Lower leg skin (tissue), 4 donors: ENCODE measurements at regions not wholly inside any gene's neighbourhood (a gene's known extent, or its start where the extent isn't known, plus 50 kb on each side); places are given as distances from the start of the nearest gene placed in this dataset.

Source experiments
- DNase-seq, 2 donors: peaks; one replicate each; pipeline ENCODE4 v3.0.0-alpha.2; 2019; ENCODE audit warnings: low spot score in 2 of 2
- H3K4me3 ChIP-seq: fragments of 200-600 bp; sonication (generic); 2 replicates; pipeline ENCODE4 v1.5.1; 2017; ENCODE audit warnings: mild to moderate bottlenecking, low read depth; ENCODE audit not compliant: poor library complexity, severe bottlenecking
- POLR2A ChIP-seq, 2 donors: fragments of 450-650 bp; IDR thresholded peaks; one replicate each; pipeline ENCODE4 v1.6.1; 2016 to 2017; ENCODE audit warnings: antibody characterized with exemption in 2 of 2, mild to moderate bottlenecking in 1 of 2, moderate library complexity in 1 of 2
- WGBS, 2 donors: methylation state at CpG; one replicate each; pipeline ENCODE4 v1.1.5; 2018; 5-methylcytosine and 5-hydroxymethylcytosine counted together
- intact Hi-C: fragments of 100-400 bp; cut with DNase I; formaldehyde crosslinking; loops from one replicate; pipeline ENCODE4 v1.15.0; 2023; ENCODE audit warnings: low total_unique reads
- TF ChIP-seq, protein P1 (sequence below), 3 donors: fragments of 450-650 bp; IDR thresholded peaks; one replicate each; pipeline ENCODE4 v1.5.1; 2016; ENCODE audit warnings: antibody characterized with exemption in 3 of 3, mild to moderate bottlenecking in 3 of 3, moderate library complexity in 2 of 3

DNA sequence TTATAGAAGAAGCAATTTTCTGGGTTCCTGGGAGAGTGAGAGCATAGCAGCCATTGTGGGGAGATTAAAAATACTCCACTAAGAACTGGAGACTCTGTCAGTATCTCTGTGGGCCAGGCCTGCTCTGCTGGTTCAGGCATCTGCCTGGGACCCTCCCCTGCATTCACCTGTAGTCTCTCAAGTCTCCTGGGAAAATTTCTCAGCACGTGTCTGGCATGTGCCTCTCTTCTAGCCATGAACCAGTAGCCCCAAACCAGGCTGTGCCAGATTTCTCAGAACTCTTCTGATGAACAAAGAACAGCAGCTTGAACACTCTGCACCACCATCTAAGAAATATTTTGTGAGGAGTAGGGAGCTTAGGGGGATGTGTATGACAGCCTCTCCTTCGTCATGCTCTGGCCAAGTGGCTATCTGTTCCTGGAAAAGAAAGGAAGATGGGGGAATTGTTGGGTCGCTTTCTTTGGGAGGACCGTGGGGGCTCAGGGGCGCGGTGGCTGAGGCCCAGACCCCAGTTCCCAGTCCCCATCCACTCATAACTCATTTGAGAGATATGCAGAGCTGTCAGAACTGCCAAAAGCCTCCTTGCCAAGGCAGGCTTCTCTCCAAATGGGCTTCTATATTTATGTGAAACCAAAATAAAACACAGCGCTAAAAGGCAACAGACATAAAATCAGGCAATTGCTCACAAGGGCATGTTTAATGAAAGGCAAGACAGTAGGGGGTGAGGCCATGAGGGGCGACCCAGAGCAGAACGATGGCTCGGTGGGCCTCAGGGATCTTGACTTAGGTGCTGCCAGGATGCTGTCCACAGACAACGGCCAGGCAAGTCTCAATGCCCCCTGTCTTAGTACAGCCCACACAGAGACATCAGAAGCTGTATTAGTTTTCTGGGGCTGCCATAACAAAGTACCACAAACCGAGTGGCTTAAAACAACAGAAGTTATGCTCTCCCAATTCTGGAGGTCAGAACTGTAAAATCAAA lies 114.7 kb upstream of the TNP1 start:
- WGBS, 2 donors = 65 to 72% methylated on average over 12 of the region's 12 CpGs
- no peak for TF ChIP-seq POLR2A (IDR thresholded peaks at IDR 0.05)
- TF ChIP-seq, protein P1, sequence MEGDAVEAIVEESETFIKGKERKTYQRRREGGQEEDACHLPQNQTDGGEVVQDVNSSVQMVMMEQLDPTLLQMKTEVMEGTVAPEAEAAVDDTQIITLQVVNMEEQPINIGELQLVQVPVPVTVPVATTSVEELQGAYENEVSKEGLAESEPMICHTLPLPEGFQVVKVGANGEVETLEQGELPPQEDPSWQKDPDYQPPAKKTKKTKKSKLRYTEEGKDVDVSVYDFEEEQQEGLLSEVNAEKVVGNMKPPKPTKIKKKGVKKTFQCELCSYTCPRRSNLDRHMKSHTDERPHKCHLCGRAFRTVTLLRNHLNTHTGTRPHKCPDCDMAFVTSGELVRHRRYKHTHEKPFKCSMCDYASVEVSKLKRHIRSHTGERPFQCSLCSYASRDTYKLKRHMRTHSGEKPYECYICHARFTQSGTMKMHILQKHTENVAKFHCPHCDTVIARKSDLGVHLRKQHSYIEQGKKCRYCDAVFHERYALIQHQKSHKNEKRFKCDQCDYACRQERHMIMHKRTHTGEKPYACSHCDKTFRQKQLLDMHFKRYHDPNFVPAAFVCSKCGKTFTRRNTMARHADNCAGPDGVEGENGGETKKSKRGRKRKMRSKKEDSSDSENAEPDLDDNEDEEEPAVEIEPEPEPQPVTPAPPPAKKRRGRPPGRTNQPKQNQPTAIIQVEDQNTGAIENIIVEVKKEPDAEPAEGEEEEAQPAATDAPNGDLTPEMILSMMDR (IDR thresholded peaks at IDR 0.05) = no peak
- intact Hi-C loops = no loop called here
- no peak for DNase-seq
- no peak overlapping the region for H3K4me3 ChIP-seq

DNA sequence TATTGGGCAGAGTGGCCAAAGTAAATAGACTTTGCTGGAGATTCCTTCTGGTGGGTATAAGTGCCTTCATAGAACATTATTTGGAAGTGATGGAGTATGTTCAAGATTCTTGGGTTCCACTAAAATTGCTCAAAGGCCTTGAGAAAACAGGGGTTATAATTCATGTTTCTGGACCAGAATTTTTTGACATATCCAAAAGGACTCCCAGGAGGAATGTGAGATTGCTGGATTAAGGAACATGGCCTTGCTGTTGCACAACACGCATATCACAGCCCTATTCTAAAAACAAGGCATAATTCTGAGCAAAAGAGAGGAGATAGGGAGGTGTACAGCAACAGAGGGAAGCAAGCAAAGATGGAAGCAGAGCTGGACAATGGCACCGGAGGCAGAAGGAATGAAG lies 111.7 kb upstream of the TNP1 start:
- WGBS, 2 donors = 62 to 76% methylated on average over 2 of the region's 2 CpGs
- intact Hi-C loops = no loop called here
- no peak for TF ChIP-seq POLR2A (IDR thresholded peaks at IDR 0.05)
- TF ChIP-seq, protein P1 (IDR thresholded peaks at IDR 0.05) = no peak

DNA sequence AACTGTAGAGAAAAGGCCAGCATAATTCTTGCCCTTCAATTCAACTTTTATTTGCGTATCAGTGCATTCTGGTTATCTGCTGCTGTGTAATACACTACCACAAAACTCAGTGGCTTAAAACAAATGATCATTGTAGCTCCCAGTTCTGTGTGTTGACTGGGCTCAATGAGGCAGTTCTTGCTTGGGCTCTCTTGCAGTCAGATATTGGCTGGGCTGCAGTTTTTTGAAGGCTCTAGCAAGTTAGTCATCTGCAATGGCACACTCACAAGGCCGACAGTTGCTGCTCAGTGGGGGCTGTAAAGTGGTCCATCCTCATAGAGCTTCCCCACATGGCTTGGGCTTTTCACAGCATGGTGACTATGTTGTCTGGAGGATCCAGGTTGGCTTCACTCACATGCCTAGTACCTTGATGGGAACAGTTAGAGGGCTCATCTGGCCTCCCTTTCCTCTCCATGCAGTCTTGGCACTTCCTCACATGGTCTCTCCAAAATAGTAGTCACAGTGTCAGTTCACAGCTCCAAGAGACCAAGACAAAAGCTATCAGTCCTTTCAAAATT lies 110.6 kb upstream of the TNP1 start:
- intact Hi-C loops = no loop called here
- TF ChIP-seq, protein P1 (IDR thresholded peaks at IDR 0.05) = no peak
- TF ChIP-seq POLR2A (IDR thresholded peaks at IDR 0.05) = no peak
- H3K4me3 ChIP-seq = no peak overlapping the region
- 77 to 100% methylated on average over 1 to 2 of the region's 2 CpGs for WGBS, 2 donors
- no peak for DNase-seq

More for the DNA sequence above, 111.7 kb upstream of the TNP1 start:
- H3K4me3 ChIP-seq = no peak overlapping the region
- no peak for DNase-seq

DNA sequence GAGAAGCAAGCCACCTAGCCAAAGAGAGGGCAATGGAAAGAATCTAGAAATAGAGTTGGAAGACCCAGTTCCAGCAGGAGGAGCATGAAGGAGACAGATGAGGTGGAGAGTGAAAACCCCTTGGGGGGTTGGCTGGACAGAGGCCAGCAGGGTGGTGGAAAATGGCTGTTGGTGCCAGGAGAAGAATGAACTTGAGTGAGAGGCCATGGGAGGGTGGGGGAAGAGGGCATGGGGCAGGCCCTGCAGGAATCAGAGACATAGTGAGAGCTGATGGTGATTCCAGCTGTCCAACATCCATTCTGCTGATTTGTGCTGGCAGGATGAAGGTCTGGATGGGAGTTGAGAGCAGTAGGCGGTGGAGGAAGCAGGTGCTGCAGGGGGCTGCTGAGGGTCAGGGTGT lies 108.0 kb upstream of the TNP1 start:
- 86 to 90% methylated on average over 1 of the region's 1 CpG for WGBS, 2 donors
- no peak overlapping the region for H3K4me3 ChIP-seq
- DNase-seq = no peak
- intact Hi-C loops = no loop called here
- TF ChIP-seq, protein P1 (IDR thresholded peaks at IDR 0.05) = no peak
- no peak for TF ChIP-seq POLR2A (IDR thresholded peaks at IDR 0.05)

DNA sequence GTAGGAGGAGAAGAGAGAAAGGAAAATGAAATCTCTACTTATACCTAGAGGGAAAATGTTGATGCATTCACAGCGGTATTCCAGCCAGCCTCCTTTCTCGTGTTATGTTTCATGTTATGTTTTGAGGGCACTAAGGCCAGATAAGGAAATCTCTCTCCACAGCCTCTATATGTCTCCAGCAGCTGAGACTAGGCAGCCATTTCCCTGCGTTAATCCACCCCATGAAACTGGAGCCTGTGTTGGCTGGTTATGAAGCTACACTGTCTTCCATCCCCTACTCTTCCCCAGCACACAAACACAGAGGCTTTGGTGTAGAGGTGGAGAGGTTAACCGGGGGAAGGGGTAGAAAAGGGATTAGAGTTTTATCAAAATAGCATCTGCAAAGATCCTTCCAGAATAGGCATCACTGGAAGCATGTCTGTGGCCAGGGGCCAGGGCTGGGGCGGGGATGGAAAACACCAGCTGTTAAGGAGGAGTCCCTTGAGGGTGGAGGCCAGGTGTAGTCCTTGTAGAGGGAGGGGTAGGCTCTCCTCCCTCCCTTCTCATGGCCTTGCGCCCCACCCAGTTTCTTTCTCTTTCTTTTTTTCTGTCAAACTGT lies 100.9 kb upstream of the TNP1 start:
- WGBS, 2 donors = 50 to 57% methylated on average over 6 of the region's 6 CpGs
- intact Hi-C loops = no loop called here
- DNase-seq = no peak
- no peak overlapping the region for H3K4me3 ChIP-seq
- TF ChIP-seq, protein P1 (IDR thresholded peaks at IDR 0.05) = no peak
- TF ChIP-seq POLR2A (IDR thresholded peaks at IDR 0.05) = no peak
